ENCODE measurements at regions not wholly inside any gene's neighbourhood (a gene's known extent, or its start where the extent isn't known, plus 50 kb on each side); places are given as distances from the start of the nearest gene placed in this dataset.

DNA sequence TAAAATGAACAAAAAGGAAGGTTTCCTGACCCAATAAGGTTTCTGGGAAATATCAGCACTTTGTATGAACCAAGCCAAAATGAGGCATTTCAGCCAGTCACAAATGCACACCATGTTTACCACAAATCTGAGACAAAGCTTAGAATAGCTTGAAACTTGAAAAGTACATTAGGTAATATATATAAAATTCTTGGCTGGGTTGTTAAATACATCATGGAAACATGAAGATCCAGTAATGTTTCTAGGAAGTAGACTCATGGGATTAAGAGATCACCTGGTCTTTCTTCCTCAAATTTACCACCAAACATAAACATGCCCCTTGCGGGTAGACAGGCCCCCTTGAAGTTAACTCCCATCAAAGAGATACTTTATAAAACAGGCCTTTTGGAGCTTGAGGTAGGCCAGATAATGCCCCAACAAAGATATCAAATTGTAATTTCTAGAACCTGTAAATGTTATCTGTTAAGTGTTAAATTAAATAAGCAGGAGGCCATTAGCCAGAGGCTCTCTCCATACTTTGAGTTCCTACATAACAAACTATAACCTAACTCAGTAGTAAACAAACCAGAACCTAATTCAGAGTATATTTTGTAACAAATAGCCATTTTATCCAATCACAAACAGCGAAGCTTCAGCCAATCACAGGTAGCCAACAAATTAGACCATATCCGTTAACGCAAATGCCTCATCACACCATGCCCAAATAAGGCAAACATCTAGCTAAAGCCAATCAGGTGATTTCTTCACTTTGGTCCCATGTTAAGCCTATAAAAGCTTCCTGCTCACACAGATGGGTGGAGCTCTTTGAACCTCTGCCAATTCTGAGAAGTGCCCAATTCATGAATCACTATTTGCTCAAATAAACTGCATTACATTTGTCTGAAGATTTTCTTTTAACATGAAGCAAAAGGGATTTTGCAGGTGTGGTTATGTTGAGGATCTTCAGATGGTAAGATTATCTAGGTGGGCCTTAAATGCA is 127.9 kb upstream of the TARS1 start:
- ATAC-seq (replicated peaks in 6 of 8): peak in 3 of 8 experiments; percentile 80 to 91 (median 89)
- Histone ChIP-seq H3K4me3 (no peak overlapping the region), H3K4me1 (replicated peaks in 1 of 2) (peaks cover 7 to 12% of the 10 kb centered on the region in 2 donors), H3K27ac (no peak overlapping the region)
- WGBS, 10 experiments: 42 to 100% (median 83%) methylated on average over 1 to 4 of the region's 4 CpGs; no CpG with 5 or more reads in 2 of the 10 experiments
- in situ Hi-C loops (cut with MboI; ENCODE audit: low pct_unique_long_range_greater_than_20kb in 2 of 9, low sequenced_read_pairs in 9 of 9, unreplicated experiment in 9 of 9): no loop called here

DNA sequence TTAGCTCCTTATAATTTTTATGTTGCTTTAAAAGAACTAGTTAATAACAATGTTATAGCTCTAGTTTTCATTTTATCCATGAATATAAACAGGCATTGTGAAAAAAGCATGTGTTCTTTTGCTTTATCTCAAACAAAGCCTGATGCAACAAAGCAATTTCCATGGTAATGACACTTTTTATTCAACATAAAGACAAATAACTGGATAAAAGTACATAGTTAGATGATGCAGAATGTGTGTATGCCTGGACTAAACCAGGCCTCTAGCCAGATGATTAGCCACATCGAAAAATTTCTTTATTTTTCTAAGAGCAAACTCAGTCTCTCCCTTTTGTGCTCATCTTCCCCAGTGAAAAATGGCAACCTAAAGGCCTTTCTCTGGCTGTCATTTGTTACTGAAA is 125.6 kb upstream of the TARS1 start:
- 75 to 100% (median 100%) methylated on average over 1 of the region's 1 CpG; no CpG with 5 or more reads in 5 of the 10 experiments for WGBS, 10 experiments
- ATAC-seq (replicated peaks in 6 of 8): peak in 2 of 8 experiments; percentile 45 to 86
- Histone ChIP-seq H3K27ac (no peak overlapping the region), H3K4me3 (no peak overlapping the region), H3K4me1 (replicated peaks in 1 of 2) (peaks cover 17 to 24% of the 10 kb centered on the region in 2 donors)
- in situ Hi-C loops (cut with MboI; ENCODE audit: low pct_unique_long_range_greater_than_20kb in 2 of 9, low sequenced_read_pairs in 9 of 9, unreplicated experiment in 9 of 9): no loop called here

DNA sequence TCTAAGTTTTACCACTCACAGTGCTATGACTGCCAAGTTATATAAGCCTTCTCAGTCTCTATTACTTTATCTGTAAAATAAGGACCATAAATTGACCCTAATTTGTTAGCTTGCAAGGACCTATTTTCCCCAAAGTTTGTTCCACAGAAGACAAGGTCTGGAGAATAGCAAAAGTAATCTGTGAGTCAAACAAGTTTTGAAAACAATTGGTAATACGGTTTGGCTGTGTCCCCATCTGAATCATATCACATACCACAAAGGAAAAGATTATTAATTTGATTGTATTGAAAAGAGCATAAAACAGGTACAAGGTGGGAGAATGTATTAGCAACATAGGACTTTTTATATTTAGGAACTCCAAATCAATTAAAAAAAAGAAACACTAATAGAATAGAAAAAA is 124.0 kb upstream of the TARS1 start:
- Histone ChIP-seq H3K4me1 (replicated peaks in 1 of 2) (peaks cover 17 to 24% of the 10 kb centered on the region in 2 donors), H3K27ac (no peak overlapping the region), H3K4me3 (no peak overlapping the region)
- in situ Hi-C loops (cut with MboI; ENCODE audit: low pct_unique_long_range_greater_than_20kb in 2 of 9, low sequenced_read_pairs in 9 of 9, unreplicated experiment in 9 of 9): no loop called here
- WGBS, 10 experiments: 21 to 100% (median 83%) methylated on average over 1 of the region's 1 CpG
- ATAC-seq (replicated peaks in 6 of 8): no peak

DNA sequence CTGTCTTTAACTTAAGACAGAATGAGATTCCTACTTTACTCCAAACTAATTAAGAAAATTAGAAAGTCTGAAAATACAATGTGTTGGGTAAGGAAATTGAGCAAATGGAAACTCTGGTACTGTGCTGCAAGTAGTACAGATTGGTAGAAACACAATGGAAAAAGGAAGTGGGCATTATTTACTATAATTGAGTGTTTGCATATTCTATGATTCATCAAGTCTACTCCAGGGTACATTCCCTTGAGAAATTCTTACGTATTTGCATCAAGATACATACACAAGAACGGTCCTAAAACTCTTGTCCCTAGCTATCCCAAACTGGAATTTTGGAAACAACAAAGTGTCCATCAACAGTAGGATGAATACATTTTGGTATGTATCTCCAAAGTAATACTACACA is 123.5 kb upstream of the TARS1 start:
- in situ Hi-C loops (cut with MboI; ENCODE audit: low pct_unique_long_range_greater_than_20kb in 2 of 9, low sequenced_read_pairs in 9 of 9, unreplicated experiment in 9 of 9): no loop called here
- peak in 3 of 8 experiments; percentile 19 to 39 (median 36) for ATAC-seq (replicated peaks in 6 of 8)
- 13 to 100% (median 83%) methylated on average over 1 to 2 of the region's 2 CpGs for WGBS, 10 experiments
- Histone ChIP-seq H3K4me3 (no peak overlapping the region), H3K27ac (no peak overlapping the region), H3K4me1 (replicated peaks in 1 of 2) (peaks cover 17 to 24% of the 10 kb centered on the region in 2 donors)

DNA sequence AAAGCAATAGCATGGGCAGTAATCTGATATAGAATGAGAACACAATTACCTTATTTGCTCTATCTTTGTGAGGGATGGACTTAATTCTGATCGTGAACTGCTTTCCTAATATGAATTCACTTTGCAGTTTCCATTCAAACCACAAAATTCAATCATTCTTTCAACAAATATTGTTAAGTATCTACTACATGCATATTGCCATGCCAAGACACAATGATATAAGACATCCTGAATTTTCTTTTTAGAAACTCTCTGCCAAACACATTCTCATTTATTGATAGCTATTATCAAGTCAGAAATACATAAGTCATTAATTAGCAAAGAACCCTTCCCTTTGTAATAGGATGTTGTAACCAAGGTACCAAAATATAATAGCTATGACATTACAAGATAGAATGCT is 121.6 kb upstream of the TARS1 start:
- Histone ChIP-seq H3K4me1 (replicated peaks in 1 of 2) (peaks cover 17 to 24% of the 10 kb centered on the region in 2 donors), H3K27ac (no peak overlapping the region), H3K4me3 (no peak overlapping the region)
- 0 to 100% (median 32%) methylated on average over 1 of the region's 1 CpG; no CpG with 5 or more reads in 4 of the 10 experiments for WGBS, 10 experiments
- ATAC-seq (replicated peaks in 6 of 8): no peak
- in situ Hi-C loops (cut with MboI; ENCODE audit: low pct_unique_long_range_greater_than_20kb in 2 of 9, low sequenced_read_pairs in 9 of 9, unreplicated experiment in 9 of 9): no loop called here

DNA sequence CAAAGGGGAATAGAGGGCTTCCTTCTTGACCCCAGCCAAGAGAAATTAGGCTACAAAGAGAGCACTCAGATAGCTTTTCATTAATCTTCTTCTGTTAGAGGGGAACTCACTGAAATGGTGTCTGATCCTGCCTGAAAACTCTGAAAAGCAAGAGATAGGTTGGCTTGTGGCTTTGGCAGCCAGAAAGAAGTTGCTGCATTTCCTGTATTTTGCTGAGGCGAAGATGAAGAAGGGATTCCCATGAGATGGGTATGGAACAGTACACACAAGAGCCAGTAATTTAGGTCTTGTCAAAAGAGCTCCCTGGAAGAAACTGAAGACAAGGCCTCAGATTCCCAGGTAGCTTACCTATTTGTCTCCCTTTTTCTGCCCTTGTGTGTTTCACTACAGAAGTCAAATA is 120.9 kb upstream of the TARS1 start:
- WGBS, 10 experiments: 44 to 100% (median 83%) methylated on average over 1 of the region's 1 CpG; no CpG with 5 or more reads in 4 of the 10 experiments
- ATAC-seq (replicated peaks in 6 of 8): no peak
- H3K27ac ChIP-seq: peak overlapping the region in 1 of 2 donors; percentile 6

DNA sequence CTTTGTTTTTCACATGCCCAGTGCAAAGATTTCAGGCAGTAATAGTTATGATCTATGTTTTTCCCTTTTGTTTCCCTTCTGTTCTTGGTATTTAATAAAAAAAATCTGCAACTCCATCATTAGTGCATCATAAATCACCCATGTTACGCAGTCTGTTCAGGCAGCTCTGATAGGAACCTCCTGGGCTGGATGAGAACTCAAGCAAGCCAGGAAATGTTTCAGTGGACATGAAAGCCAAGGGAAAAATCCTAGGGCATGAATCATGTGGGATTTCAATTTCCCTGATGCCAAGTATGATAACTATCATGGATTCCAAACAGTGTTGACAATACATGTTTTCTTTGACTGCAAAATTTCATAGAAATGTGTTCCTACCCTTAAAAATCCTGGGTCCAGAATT is 119.7 kb upstream of the TARS1 start:
- in situ Hi-C loops (cut with MboI; ENCODE audit: low pct_unique_long_range_greater_than_20kb in 2 of 9, low sequenced_read_pairs in 9 of 9, unreplicated experiment in 9 of 9): no loop called here

More for the DNA sequence above, 120.9 kb upstream of the TARS1 start:
- in situ Hi-C loops (cut with MboI; ENCODE audit: low pct_unique_long_range_greater_than_20kb in 2 of 9, low sequenced_read_pairs in 9 of 9, unreplicated experiment in 9 of 9): no loop called here
- no peak overlapping the region for H3K4me3 ChIP-seq
- peaks cover 17 to 22% of the 10 kb centered on the region in 2 donors for H3K4me1 ChIP-seq (replicated peaks in 1 of 2)

DNA sequence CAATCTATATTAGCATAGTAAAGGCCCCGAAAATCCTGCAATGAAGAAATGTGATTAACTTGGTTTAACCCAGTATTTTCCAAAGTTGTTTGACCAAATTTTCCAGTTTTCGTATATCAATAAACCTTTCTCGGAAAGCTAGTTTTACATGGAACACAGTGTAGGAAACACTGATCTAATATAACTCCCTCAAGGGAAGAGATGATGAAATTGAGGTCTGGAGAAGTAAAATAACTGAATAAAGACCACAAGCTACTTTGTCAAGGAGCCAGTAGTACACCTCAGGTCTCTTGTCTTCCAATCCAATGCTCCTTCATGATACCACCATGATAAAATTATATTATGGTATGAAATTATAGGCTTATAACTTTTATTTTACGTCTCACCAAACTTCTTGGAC is 118.1 kb upstream of the TARS1 start:
- Histone ChIP-seq H3K4me3 (no peak overlapping the region), H3K27ac (no peak overlapping the region), H3K4me1 (replicated peaks in 1 of 2) (peaks cover 10 to 15% of the 10 kb centered on the region in 2 donors)
- in situ Hi-C loops (cut with MboI; ENCODE audit: low pct_unique_long_range_greater_than_20kb in 2 of 9, low sequenced_read_pairs in 9 of 9, unreplicated experiment in 9 of 9): no loop called here
- no peak for ATAC-seq (replicated peaks in 6 of 8)
- WGBS, 10 experiments: 71 to 94% (median 88%) methylated on average over 2 to 4 of the region's 4 CpGs

More for the DNA sequence above, 119.7 kb upstream of the TARS1 start:
- peak in 4 of 8 experiments; percentile 43 to 73 (median 60) for ATAC-seq (replicated peaks in 6 of 8)
- no peak overlapping the region for H3K27ac ChIP-seq
- H3K4me3 ChIP-seq: no peak overlapping the region
- WGBS, 10 experiments: 75 to 100% (median 82%) methylated on average over 1 of the region's 1 CpG; no CpG with 5 or more reads in 4 of the 10 experiments
- peaks cover 10 to 15% of the 10 kb centered on the region in 2 donors for H3K4me1 ChIP-seq (replicated peaks in 1 of 2)

DNA sequence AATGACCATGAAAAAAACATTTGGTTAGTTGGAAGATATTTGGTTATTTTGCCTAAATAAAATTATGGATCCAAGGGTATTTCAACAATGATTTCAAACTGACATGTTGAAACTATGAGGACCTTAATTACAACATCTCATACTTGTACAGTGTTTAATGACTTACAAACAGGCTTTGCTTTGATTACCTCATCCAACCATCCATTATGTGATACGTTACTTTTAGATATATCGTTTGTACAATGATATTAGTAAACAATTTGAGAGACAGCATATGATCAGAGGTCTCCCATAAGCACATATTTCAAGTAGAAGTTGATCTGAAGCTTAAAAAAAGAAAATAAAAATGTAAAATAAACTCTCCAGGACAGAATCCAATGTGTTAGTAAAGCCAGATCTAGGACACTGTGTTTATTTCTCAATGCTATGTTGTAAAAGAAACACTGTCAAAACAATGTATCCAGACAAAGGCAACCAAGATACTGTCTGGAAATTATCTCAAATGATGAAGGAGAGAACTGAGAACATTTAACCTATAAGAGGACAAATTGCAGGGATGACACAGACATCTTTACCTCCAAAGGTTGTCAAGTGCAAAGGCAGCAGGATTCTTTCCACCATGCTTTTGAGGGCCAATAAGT is 116.0 kb upstream of the TARS1 start:
- WGBS, 10 experiments: 21 to 100% (median 79%) methylated on average over 1 to 2 of the region's 2 CpGs; no CpG with 5 or more reads in 2 of the 10 experiments
- in situ Hi-C loops (cut with MboI; ENCODE audit: low pct_unique_long_range_greater_than_20kb in 2 of 9, low sequenced_read_pairs in 9 of 9, unreplicated experiment in 9 of 9): no loop called here
- H3K4me3 ChIP-seq: no peak overlapping the region
- no peak overlapping the region for H3K27ac ChIP-seq
- peaks cover 0 to 4% of the 10 kb centered on the region in 2 donors for H3K4me1 ChIP-seq (replicated peaks in 1 of 2)
- no peak for ATAC-seq (replicated peaks in 6 of 8)

DNA sequence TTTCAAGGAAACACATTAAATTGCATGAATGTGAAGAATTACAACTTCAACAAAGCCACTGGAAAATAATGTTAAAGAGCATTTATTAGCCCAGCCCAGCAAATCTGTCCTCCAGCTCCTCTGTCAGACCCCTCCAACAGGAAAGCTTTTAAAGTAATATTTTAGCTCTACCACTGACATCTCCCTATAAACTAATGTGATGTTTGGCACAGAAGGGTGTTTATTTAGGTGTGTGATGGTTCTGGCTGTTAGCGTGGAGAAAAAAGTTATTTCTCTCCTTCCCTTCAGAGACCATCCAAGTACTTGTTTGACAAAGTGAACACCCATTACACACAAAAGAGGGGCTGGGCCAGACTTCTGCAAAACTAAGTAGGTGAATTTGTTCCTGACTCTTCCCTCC is 111.9 kb upstream of the TARS1 start:
- WGBS, 10 experiments: 33 to 100% (median 100%) methylated on average over 1 of the region's 1 CpG; no CpG with 5 or more reads in 5 of the 10 experiments
- in situ Hi-C loops (cut with MboI; ENCODE audit: low pct_unique_long_range_greater_than_20kb in 2 of 9, low sequenced_read_pairs in 9 of 9, unreplicated experiment in 9 of 9): no loop called here
- ATAC-seq (replicated peaks in 6 of 8): peak in 1 of 8 experiments; percentile 81
- Histone ChIP-seq H3K4me1 (replicated peaks in 1 of 2) (peaks cover 11 to 16% of the 10 kb centered on the region in 2 donors), H3K4me3 (no peak overlapping the region), H3K27ac (no peak overlapping the region)

DNA sequence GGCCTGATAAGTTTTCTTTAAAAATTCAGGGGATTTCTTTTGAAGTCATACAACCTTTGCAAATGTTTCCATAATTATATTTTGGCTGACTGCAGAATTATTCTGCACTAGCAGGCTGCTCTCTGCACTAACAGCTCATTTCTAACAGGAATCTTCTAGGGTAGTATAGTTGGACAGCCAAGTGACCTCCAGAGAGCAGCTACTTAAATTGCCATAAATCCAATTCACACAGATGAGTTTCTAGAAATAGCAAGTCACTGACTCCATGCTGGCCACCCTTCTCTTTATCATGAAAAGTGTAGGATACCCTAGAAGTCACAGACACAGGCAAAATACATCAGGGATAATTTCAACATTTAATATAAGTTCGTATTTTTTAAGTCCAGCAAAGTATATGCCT is 110.9 kb upstream of the TARS1 start:
- ATAC-seq (replicated peaks in 6 of 8): peak in 5 of 8 experiments; percentile 62 to 85 (median 83)
- 10 to 91% (median 53%) methylated on average over 1 of the region's 1 CpG; no CpG with 5 or more reads in 2 of the 10 experiments for WGBS, 10 experiments

DNA sequence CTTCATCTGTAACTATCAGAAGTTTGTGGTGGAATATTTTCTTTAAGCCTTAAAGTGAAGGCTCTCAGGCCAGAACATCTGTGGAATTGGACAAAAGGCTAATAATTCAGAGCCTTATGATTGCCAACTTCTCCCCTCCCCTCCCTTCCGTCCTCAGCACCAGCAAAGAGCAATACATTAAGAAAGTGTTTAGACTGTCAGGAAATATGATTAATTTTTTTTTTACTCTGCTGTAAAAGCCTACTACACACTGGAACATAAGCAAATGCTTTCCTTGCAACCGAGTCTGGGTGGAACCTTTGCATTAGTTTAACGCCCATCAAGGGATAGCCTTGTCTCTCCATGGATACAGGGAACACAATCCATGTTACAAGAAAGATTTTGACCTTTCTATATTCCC is 110.3 kb upstream of the TARS1 start:
- Histone ChIP-seq H3K27ac (no peak overlapping the region), H3K4me3 (no peak overlapping the region), H3K4me1 (replicated peaks in 1 of 2) (peaks cover 11 to 16% of the 10 kb centered on the region in 2 donors)
- peak in 6 of 8 experiments; percentile 41 to 90 (median 79) for ATAC-seq (replicated peaks in 6 of 8)
- in situ Hi-C loops (cut with MboI; ENCODE audit: low pct_unique_long_range_greater_than_20kb in 2 of 9, low sequenced_read_pairs in 9 of 9, unreplicated experiment in 9 of 9): no loop called here
- 0 to 70% (median 55%) methylated on average over 1 to 3 of the region's 3 CpGs; no CpG with 5 or more reads in 2 of the 10 experiments for WGBS, 10 experiments

More for the DNA sequence above, 110.9 kb upstream of the TARS1 start:
- Histone ChIP-seq H3K4me1 (replicated peaks in 1 of 2) (peaks cover 11 to 16% of the 10 kb centered on the region in 2 donors), H3K4me3 (no peak overlapping the region), H3K27ac (no peak overlapping the region)
- in situ Hi-C loops (cut with MboI; ENCODE audit: low pct_unique_long_range_greater_than_20kb in 2 of 9, low sequenced_read_pairs in 9 of 9, unreplicated experiment in 9 of 9): no loop called here

DNA sequence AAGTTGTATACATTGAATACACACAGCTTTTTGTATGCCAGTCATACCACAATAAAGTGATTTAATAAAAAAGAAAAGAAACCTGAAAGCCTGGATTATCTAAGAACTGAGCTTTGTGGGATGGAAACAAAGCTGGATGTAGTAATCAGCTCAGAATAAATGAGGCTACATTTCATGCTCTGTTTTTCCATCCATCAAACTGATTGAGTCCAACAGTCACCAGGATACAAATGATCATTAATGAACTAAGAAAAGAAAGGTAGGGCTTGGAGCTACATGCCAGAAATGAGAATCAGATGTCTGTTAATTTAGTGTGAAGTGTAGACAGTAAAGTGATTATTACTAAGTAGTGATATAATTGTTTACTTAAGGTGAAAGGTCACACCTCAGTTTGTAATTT is 109.8 kb upstream of the TARS1 start:
- peak in 4 of 8 experiments; percentile 22 to 47 (median 40) for ATAC-seq (replicated peaks in 6 of 8)
- H3K27ac ChIP-seq: no peak overlapping the region
- in situ Hi-C loops (cut with MboI; ENCODE audit: low pct_unique_long_range_greater_than_20kb in 2 of 9, low sequenced_read_pairs in 9 of 9, unreplicated experiment in 9 of 9): no loop called here
- H3K4me1 ChIP-seq (replicated peaks in 1 of 2): peaks cover 11 to 16% of the 10 kb centered on the region in 2 donors
- no peak overlapping the region for H3K4me3 ChIP-seq

Measured in motor neuron (in vitro differentiated cells).